NB4 (cell line): ENCODE measurements at regions not wholly inside any gene's neighbourhood (a gene's known extent, or its start where the extent isn't known, plus 50 kb on each side); places are given as distances from the start of the nearest gene placed in this dataset.

Source experiments
- DNase-seq: peaks from one replicate; pipeline ENCODE4 v3.0.0; 2010; ENCODE audit warnings: low read depth
- H3K4me3 ChIP-seq: one replicate; pipeline ENCODE4 v1.5.1; 2011; ENCODE audit warnings: mild to moderate bottlenecking, low read depth, low read length, moderate library complexity
- CTCF ChIP-seq: IDR thresholded peaks from one replicate; pipeline ENCODE4 v1.5.1; 2012; ENCODE audit warnings: low read depth, low read length
- MYC ChIP-seq: IDR thresholded peaks from 2 replicates; pipeline ENCODE4 v1.6.1; 2011; ENCODE audit warnings: low read depth, low read length
- POLR2A ChIP-seq: IDR thresholded peaks from 2 replicates; pipeline ENCODE4 v1.6.1; 2011; ENCODE audit warnings: mild to moderate bottlenecking; ENCODE audit not compliant: insufficient read length; ENCODE audit errors: extremely low read depth
- TF ChIP-seq, protein P1 (sequence below): IDR thresholded peaks from 2 replicates; pipeline ENCODE4 v1.6.1; 2011; ENCODE audit warnings: low read depth, low read length

- TF ChIP-seq, protein P1, sequence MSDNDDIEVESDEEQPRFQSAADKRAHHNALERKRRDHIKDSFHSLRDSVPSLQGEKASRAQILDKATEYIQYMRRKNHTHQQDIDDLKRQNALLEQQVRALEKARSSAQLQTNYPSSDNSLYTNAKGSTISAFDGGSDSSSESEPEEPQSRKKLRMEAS = no peak
- TF ChIP-seq CTCF (no peak), POLR2A (no peak), MYC (no peak)
- H3K4me3 ChIP-seq = no peak overlapping the region
- DNase-seq = no peak
Observed at GRCh38 chr1:199447906-199448305, 579.6 kb upstream of the NR5A2 start.

DNA sequence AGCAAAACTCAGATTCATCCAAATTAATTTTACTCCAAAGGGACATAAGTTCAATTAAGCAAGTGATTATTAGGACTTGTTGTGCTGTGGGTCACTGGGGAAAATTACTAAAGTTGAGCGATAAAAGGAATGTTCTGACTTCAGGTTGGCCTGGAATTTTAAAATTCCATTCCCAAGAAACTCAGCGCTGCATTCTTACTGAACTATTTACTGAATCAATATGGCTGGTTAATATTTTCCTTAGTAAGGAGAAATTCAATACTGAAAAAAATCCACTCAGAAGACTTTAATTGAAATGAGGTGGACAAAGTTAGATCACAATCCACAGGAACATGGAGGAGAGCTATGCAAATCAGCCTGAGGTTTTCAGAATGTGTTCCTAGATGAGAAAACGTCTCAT is 578.9 kb upstream of the NR5A2 start:
- H3K4me3 ChIP-seq = no peak overlapping the region
- no peak for DNase-seq
- TF ChIP-seq POLR2A = no peak
- TF ChIP-seq, protein P1 = no peak
- TF ChIP-seq MYC = no peak
- no peak for TF ChIP-seq CTCF

DNA sequence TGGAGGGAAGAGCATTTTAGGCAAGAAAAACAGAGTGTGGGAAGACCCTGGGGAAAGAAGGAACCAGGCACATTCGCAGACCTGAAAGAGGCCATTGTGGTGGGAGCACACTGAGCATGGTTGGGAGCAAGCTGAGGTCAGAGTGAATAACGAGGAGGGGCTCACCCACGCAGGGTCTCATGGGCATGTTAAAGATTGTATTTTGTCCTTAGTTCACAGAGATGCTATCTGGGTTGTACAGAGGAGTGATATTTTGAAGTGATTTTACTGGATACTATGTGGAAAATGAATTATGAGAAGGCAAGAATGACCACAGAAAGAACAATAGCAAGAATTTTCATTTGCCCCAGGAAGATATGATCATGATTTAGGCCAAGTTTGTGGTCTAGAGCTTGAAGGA is 578.3 kb upstream of the NR5A2 start:
- H3K4me3 ChIP-seq = no peak overlapping the region
- TF ChIP-seq MYC = no peak
- TF ChIP-seq CTCF = no peak
- no peak for DNase-seq

GRCh38 chr1:199449681-199450080 is 577.8 kb upstream of the NR5A2 start:
- no peak for DNase-seq
- no peak for TF ChIP-seq CTCF
- TF ChIP-seq MYC = no peak
- TF ChIP-seq, protein P1 = no peak
- TF ChIP-seq POLR2A = no peak
- no peak overlapping the region for H3K4me3 ChIP-seq

GRCh38 chr1:199452627-199453026 is 574.9 kb upstream of the NR5A2 start:
- no peak for DNase-seq
- no peak for TF ChIP-seq MYC
- TF ChIP-seq POLR2A = no peak
- no peak for TF ChIP-seq CTCF
- TF ChIP-seq, protein P1 = no peak
- H3K4me3 ChIP-seq = no peak overlapping the region

DNA sequence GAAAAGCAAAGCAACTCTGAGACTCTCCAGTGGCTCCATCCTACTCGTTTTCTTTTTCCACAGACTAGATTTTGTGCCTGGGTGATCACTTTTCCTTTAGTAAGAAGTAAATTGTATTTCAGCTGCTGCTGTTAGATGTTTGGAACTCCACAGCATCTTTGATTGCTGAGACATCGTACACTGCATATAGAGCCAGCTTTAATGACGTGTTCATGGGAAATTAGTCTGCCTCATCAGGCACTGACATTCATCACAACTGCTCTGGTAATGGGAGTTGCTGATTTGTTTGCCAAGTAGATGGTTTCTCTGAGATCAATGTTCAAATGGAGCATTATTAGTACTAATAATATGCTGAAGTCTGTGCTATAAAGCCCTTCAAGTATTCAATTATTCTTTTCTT is 573.8 kb upstream of the NR5A2 start:
- no peak for DNase-seq
- TF ChIP-seq, protein P1 = no peak
- TF ChIP-seq MYC (no peak), POLR2A (no peak), CTCF (no peak)
- no peak overlapping the region for H3K4me3 ChIP-seq
